CD4-positive, alpha-beta memory T cell (primary cell): ENCODE measurements at regions not wholly inside any gene's neighbourhood (a gene's known extent, or its start where the extent isn't known, plus 50 kb on each side); places are given as distances from the start of the nearest gene placed in this dataset.

Experiments used
- CTCF ChIA-PET: fragments of 350-600 bp; sonication (Branson Sonifier 250); formaldehyde crosslinking; loops from one replicate; lab custom pipeline; 2021; ENCODE audit warnings: inconsistent platforms; ENCODE audit not compliant: partially characterized antibody; lab: Charles Lee
- POLR2A ChIA-PET: fragments of 350-600 bp; sonication (Branson Sonifier 250); formaldehyde crosslinking; loops from one replicate; lab custom pipeline; 2021; ENCODE audit not compliant: partially characterized antibody; lab: Charles Lee
- DNase-seq, 5 donors: peaks; one replicate each; pipeline versions ENCODE4 v3.0.0 to v3.0.0-alpha.2; 2020 to 2022; ENCODE audit warnings: mixed read lengths in 1 of 5
- H3K27ac ChIP-seq: one replicate; pipeline ENCODE4 v1.7.0; 2013; ENCODE audit warnings: low read depth, low read length
- H3K27me3 ChIP-seq: 2 replicates; pipeline ENCODE4 v1.7.0; 2013; ENCODE audit warnings: mild to moderate bottlenecking, low read length, moderate library complexity; ENCODE audit not compliant: insufficient read depth
- H3K36me3 ChIP-seq: 2 replicates; pipeline ENCODE4 v1.7.0; 2013; ENCODE audit warnings: mild to moderate bottlenecking, low read length, moderate library complexity; ENCODE audit not compliant: insufficient read depth
- H3K4me1 ChIP-seq: 2 replicates; pipeline ENCODE4 v1.7.0; 2013; ENCODE audit warnings: mild to moderate bottlenecking, low read length, moderate library complexity; ENCODE audit not compliant: insufficient read depth
- H3K4me3 ChIP-seq, 2 donors: one replicate each; pipeline ENCODE4 v1.7.0; 2013; ENCODE audit warnings: low read length in 2 of 2, mild to moderate bottlenecking in 1 of 2
- H3K9me3 ChIP-seq, 2 donors: one replicate each; pipeline ENCODE4 v1.7.0; 2013; ENCODE audit warnings: low read length in 2 of 2, control low read depth in 1 of 2; ENCODE audit not compliant: control insufficient read depth in 1 of 2
- H3K27ac Mint-ChIP-seq, 7 donors: one replicate each; pipeline ENCODE4 v1.8.0; 2020 to 2021; ENCODE audit warnings: mixed read lengths in 7 of 7, mild to moderate bottlenecking in 6 of 7, inconsistent platforms in 3 of 7, moderate library complexity in 3 of 7
- H3K27me3 Mint-ChIP-seq, 2 donors: one replicate each; pipeline ENCODE4 v1.8.0; 2020 to 2021; ENCODE audit warnings: mixed read lengths in 2 of 2
- H3K36me3 Mint-ChIP-seq, 2 donors: one replicate each; pipeline ENCODE4 v1.8.0; 2020 to 2021; ENCODE audit warnings: mixed read lengths in 2 of 2, inconsistent platforms in 1 of 2, mild to moderate bottlenecking in 1 of 2
- H3K4me1 Mint-ChIP-seq, 4 donors: one replicate each; pipeline ENCODE4 v1.8.0; 2020 to 2021; ENCODE audit warnings: mixed read lengths in 4 of 4, mild to moderate bottlenecking in 1 of 4
- H3K4me3 Mint-ChIP-seq, 8 donors: one replicate each; pipeline ENCODE4 v1.8.0; 2020 to 2021; ENCODE audit warnings: mixed read lengths in 8 of 8, mild to moderate bottlenecking in 7 of 8, moderate library complexity in 6 of 8, inconsistent platforms in 3 of 8
- H3K9me3 Mint-ChIP-seq, 8 donors: one replicate each; pipeline ENCODE4 v1.8.0; 2020 to 2021; ENCODE audit warnings: mixed read lengths in 8 of 8, mild to moderate bottlenecking in 5 of 8, inconsistent platforms in 3 of 8, moderate library complexity in 1 of 8
- intact Hi-C: fragments of 100-400 bp; cut with micrococcal nuclease; formaldehyde crosslinking; loops from one replicate; pipeline ENCODE4 v1.15.1; 2023

DNA sequence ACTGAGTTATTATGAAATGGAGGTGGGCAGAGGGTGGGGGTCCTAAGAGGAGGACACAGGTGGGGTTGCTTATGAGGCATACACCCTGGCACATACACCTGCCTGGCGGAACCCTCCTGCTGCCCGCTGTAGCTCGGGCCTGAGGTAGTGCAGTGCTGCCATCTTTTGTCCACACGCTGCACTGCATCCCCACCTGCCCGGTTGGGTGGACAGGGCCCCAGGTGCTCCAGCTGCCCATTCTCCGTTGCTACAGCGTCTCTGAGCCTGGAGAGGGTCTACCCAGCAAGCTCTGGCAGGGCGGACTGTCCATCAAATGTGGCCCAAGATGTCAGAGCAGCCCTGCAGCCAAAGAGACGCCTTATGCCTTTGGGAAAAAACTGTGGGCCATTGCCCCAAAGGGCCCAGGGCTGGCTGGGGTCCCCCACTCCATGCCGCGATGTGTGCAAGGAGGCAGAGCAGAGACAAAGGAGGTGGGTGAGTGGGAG, 131.2 kb downstream of the BUD13 start:
- POLR2A ChIA-PET: no interaction called here
- Histone ChIP-seq H3K4me3 (no peak overlapping the region), H3K27me3 (no peaks in the 10 kb centered on the region), H3K9me3 (no peaks in the 10 kb centered on the region), H3K27ac (no peak overlapping the region), H3K4me1 (no peaks in the 10 kb centered on the region), H3K36me3 (no peaks in the 10 kb centered on the region)
- Mint-ChIP-seq H3K27me3 (peaks cover 0 to 5% of the 10 kb centered on the region in 2 donors), H3K9me3 (no peaks in the 10 kb centered on the region), H3K4me1 (no peaks in the 10 kb centered on the region), H3K4me3 (no peak overlapping the region), H3K27ac (no peak overlapping the region), H3K36me3 (no peaks in the 10 kb centered on the region)
- CTCF ChIA-PET: no interaction called here
- DNase-seq: no peak
- intact Hi-C loops: no loop called here

DNA sequence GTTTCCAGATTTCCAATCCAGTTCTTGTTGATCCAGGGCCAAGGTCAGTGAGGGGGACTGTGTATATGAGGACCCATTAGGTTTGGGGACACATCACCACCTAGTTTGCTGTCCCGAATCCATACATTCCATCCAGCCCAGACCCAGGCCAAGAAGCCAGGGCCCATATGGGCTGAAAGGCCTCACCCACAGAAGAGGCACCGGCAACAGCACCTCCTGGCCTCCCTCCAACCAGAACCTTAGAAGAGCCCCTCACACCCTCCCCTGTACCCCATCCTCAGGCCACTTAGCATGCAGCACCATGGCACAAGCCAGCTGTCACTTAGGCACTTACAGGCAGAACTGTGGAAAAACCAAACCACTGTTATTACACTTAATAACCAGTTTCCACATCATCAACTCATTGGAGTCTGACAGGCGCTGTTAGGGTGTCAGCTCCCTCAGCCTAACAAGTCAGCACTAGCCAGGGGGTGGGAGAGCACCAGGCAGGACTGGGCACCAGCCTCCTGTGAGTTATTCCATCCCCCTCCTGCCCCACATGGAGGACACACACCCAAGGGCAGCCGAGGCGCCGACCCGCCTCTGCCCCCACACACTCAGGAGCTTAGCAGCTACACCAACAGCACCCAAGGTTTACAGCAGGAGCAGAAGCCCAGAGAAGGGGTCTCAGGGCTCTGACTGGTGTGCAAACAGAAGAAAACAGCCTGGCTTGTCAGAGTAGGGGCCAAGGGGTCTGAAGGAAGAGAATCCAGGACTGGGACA, 132.0 kb downstream of the BUD13 start:
- no peaks in the 10 kb centered on the region for H3K9me3 ChIP-seq
- no peaks in the 10 kb centered on the region for H3K4me1 Mint-ChIP-seq
- no peak overlapping the region for H3K27ac Mint-ChIP-seq
- H3K27me3 Mint-ChIP-seq: peaks cover 2 to 8% of the 10 kb centered on the region in 2 donors
- no peaks in the 10 kb centered on the region for H3K27me3 ChIP-seq
- no peak overlapping the region for H3K4me3 Mint-ChIP-seq
- intact Hi-C loops: no loop called here
- peaks cover 0 to under 1% (median 0%) of the 10 kb centered on the region in 8 donors for H3K9me3 Mint-ChIP-seq
- H3K4me3 ChIP-seq: no peak overlapping the region
- H3K27ac ChIP-seq: no peak overlapping the region
- H3K36me3 ChIP-seq: no peaks in the 10 kb centered on the region
- no peaks in the 10 kb centered on the region for H3K36me3 Mint-ChIP-seq
- ChIA-PET CTCF (no interaction called here), POLR2A (no interaction called here)
- DNase-seq: no peak
- no peaks in the 10 kb centered on the region for H3K4me1 ChIP-seq

DNA sequence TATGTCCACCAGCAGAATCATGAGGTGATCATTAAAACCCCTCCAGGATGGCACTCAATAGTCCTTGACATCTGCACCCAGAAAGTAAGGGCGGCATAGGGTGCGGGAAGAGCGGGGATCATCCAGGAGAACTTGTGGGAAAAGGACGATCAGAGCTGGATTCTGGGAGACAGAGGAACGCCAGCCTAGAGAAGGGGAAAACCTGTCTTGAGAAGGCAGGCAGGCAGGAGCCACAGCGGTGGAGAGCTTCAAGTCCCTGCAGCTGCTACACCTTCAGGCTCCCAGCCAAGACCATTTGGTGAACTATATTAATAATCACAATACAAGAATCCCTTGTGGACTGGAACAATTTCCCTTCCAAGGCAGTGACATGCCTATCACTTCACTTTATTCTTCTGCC, 134.3 kb downstream of the BUD13 start:
- H3K4me1 ChIP-seq: no peaks in the 10 kb centered on the region
- H3K36me3 ChIP-seq: no peaks in the 10 kb centered on the region
- intact Hi-C loops: no loop called here
- H3K9me3 ChIP-seq: no peaks in the 10 kb centered on the region
- CTCF ChIA-PET: no interaction called here
- peaks cover 0 to 3% (median 0%) of the 10 kb centered on the region in 8 donors for H3K9me3 Mint-ChIP-seq
- H3K27ac ChIP-seq: no peak overlapping the region
- no peak overlapping the region for H3K27ac Mint-ChIP-seq
- peaks cover 4 to 7% of the 10 kb centered on the region in 2 donors for H3K27me3 Mint-ChIP-seq
- POLR2A ChIA-PET: no interaction called here
- no peak overlapping the region for H3K4me3 ChIP-seq
- no peaks in the 10 kb centered on the region for H3K27me3 ChIP-seq
- H3K36me3 Mint-ChIP-seq: no peaks in the 10 kb centered on the region
- no peak overlapping the region for H3K4me3 Mint-ChIP-seq
- H3K4me1 Mint-ChIP-seq: no peaks in the 10 kb centered on the region
- DNase-seq: no peak

GRCh38 chr11:116637766-116638165, 135.0 kb downstream of the BUD13 start:
- no peak for DNase-seq
- Mint-ChIP-seq H3K36me3 (no peaks in the 10 kb centered on the region), H3K4me1 (no peaks in the 10 kb centered on the region), H3K27me3 (peaks cover 4 to 7% of the 10 kb centered on the region in 2 donors), H3K4me3 (no peak overlapping the region), H3K9me3 (peaks cover 0 to 3% (median 0%) of the 10 kb centered on the region in 8 donors), H3K27ac (no peak overlapping the region)
- POLR2A ChIA-PET: no interaction called here
- Histone ChIP-seq H3K4me1 (no peaks in the 10 kb centered on the region), H3K4me3 (no peak overlapping the region), H3K27ac (no peak overlapping the region), H3K27me3 (no peaks in the 10 kb centered on the region), H3K9me3 (no peaks in the 10 kb centered on the region), H3K36me3 (no peaks in the 10 kb centered on the region)
- CTCF ChIA-PET: no interaction called here
- intact Hi-C loops: no loop called here

DNA sequence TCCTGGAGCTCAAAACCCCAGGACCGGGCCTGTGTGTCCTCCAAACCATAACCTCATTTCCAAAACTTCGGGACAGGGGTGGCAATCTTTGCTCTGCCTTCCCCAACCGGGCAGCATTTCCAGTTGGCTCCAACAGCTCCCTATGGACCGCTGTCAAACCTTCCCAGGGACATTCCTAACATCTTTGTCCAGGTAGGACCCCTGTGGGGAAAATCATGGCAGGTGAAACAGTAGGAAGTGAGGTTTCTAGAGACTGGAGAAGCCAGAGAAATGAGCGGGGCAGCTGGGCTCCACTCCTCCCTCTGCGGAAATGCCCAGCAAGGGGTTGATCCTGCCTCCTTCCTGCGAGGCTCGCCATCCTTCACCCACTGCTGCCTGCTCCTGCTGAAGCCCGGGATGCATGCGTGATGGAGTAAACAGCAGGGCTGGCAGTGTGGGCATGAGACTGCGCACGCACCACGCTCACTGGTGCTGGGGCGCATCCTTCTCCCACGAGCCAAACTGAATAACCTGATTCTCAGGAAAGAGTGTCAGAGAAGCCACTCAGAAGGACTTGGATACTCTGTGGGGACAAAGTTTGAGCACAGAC, 136.4 kb downstream of the BUD13 start:
- CTCF ChIA-PET: no interaction called here
- intact Hi-C loops: no loop called here

DNA sequence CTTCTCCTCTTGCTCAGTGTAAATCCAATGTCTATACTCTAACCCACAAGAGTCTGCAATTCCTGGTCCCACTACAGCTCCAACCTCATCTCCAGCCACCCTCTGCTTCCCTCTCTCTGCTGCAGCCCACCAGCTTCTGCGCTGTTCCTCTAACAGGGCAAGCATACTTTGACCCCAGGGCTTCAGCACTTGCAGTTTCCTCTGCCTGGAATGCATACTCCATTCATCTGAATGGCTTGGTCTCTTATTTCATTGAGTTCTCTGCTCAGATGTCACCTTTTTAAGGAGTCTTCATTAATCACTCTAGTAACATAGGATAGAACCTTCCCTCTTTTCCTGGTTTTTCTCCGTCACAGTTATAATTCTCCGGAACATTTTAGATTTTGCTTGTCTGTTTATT, 141.6 kb downstream of the BUD13 start:
- no peak overlapping the region for H3K27ac ChIP-seq
- no peaks in the 10 kb centered on the region for H3K4me1 Mint-ChIP-seq
- ChIA-PET CTCF (no interaction called here), POLR2A (no interaction called here)
- no peaks in the 10 kb centered on the region for H3K36me3 Mint-ChIP-seq
- H3K4me3 Mint-ChIP-seq: no peak overlapping the region
- H3K4me3 ChIP-seq: no peak overlapping the region
- peaks cover 7 to 9% of the 10 kb centered on the region in 2 donors for H3K27me3 Mint-ChIP-seq
- no peaks in the 10 kb centered on the region for H3K36me3 ChIP-seq
- H3K27ac Mint-ChIP-seq: no peak overlapping the region
- H3K4me1 ChIP-seq: no peaks in the 10 kb centered on the region
- no peaks in the 10 kb centered on the region for H3K27me3 ChIP-seq
- no peaks in the 10 kb centered on the region for H3K9me3 ChIP-seq
- no peak for DNase-seq
- H3K9me3 Mint-ChIP-seq: peaks cover 0 to 15% (median under 1%) of the 10 kb centered on the region in 8 donors
- intact Hi-C loops: no loop called here

More for the DNA sequence above, 136.4 kb downstream of the BUD13 start:
- no peaks in the 10 kb centered on the region for H3K36me3 Mint-ChIP-seq
- Histone ChIP-seq H3K27ac (no peak overlapping the region), H3K27me3 (no peaks in the 10 kb centered on the region), H3K4me3 (no peak overlapping the region), H3K4me1 (no peaks in the 10 kb centered on the region), H3K36me3 (no peaks in the 10 kb centered on the region), H3K9me3 (no peaks in the 10 kb centered on the region)
- DNase-seq: no peak
- no peak overlapping the region for H3K27ac Mint-ChIP-seq
- POLR2A ChIA-PET: no interaction called here
- H3K9me3 Mint-ChIP-seq: peaks cover 0 to 3% (median 0%) of the 10 kb centered on the region in 8 donors
- H3K4me1 Mint-ChIP-seq: no peaks in the 10 kb centered on the region
- peaks cover 6% of the 10 kb centered on the region in 2 donors for H3K27me3 Mint-ChIP-seq
- no peak overlapping the region for H3K4me3 Mint-ChIP-seq

DNA sequence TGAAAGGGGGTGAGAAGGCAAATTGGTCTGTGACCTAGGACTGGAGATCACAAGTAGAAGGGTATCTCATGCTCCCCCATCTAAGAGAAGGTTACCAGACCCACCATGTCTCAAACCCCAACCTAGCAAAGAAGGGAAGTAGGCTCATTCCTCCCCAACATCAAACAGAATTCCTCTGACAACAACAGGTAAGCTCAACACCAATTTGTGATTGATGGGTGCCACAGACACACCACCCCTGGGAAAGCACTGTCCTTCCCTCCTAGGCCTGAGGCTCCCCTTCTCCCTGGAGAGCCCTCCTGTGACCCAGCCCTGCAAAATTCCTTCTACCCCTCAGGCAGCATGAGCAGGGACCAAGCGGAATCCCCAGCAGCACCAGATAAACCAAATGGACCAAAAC, 154.3 kb downstream of the BUD13 start:
- CTCF ChIA-PET: no interaction called here
- H3K4me3 Mint-ChIP-seq: no peak overlapping the region
- Histone ChIP-seq H3K4me1 (no peaks in the 10 kb centered on the region), H3K36me3 (no peaks in the 10 kb centered on the region), H3K9me3 (no peaks in the 10 kb centered on the region), H3K4me3 (no peak overlapping the region), H3K27me3 (peaks cover 4% of the 10 kb centered on the region), H3K27ac (no peak overlapping the region)
- H3K36me3 Mint-ChIP-seq: no peaks in the 10 kb centered on the region
- H3K4me1 Mint-ChIP-seq: no peaks in the 10 kb centered on the region
- DNase-seq: no peak
- peaks cover 0 to 4% (median 2%) of the 10 kb centered on the region in 8 donors for H3K9me3 Mint-ChIP-seq
- intact Hi-C loops: no loop called here
- POLR2A ChIA-PET: no interaction called here
- H3K27me3 Mint-ChIP-seq: peaks cover 12 to 18% of the 10 kb centered on the region in 2 donors
- H3K27ac Mint-ChIP-seq: no peak overlapping the region
